HG03135 (cell line): ENCODE measurements at regions not wholly inside any gene's neighbourhood (a gene's known extent, or its start where the extent isn't known, plus 50 kb on each side); places are given as distances from the start of the nearest gene placed in this dataset.

Source experiments
- ATAC-seq: cut with Tn5 transposase; IDR thresholded peaks from one replicate; pipeline ENCODE4 v1.9.1; 2021; ENCODE audit warnings: mild to moderate bottlenecking, moderate library complexity; ENCODE audit not compliant: unreplicated experiment

GRCh38 chr2:12507295-12507694 is 209.4 kb upstream of the TRIB2 start:
- ATAC-seq: peak; percentile 82

GRCh38 chr2:12510070-12510469 is 206.7 kb upstream of the TRIB2 start:
- no peak for ATAC-seq

GRCh38 chr2:12513339-12513738 is 203.4 kb upstream of the TRIB2 start:
- no peak for ATAC-seq

GRCh38 chr2:12514168-12514567 is 202.6 kb upstream of the TRIB2 start:
- no peak for ATAC-seq

- no peak for ATAC-seq
Observed at GRCh38 chr2:12514631-12515437, 201.9 kb upstream of the TRIB2 start.

- no peak for ATAC-seq
Observed at GRCh38 chr2:12515871-12516270, 200.9 kb upstream of the TRIB2 start.

- no peak for ATAC-seq
Observed at GRCh38 chr2:12533337-12534005, 183.3 kb upstream of the TRIB2 start.

GRCh38 chr2:12534646-12535263 is 182.0 kb upstream of the TRIB2 start:
- ATAC-seq: no peak

- ATAC-seq: no peak
Observed at GRCh38 chr2:12536976-12537375, 179.8 kb upstream of the TRIB2 start.

- no peak for ATAC-seq
Observed at GRCh38 chr2:12538138-12538694, 178.5 kb upstream of the TRIB2 start.

GRCh38 chr2:12539336-12539735 is 177.4 kb upstream of the TRIB2 start:
- ATAC-seq: no peak

- no peak for ATAC-seq
Observed at GRCh38 chr2:12539776-12540562, 176.8 kb upstream of the TRIB2 start.

- ATAC-seq: no peak
Observed at GRCh38 chr2:12543076-12543977, 173.4 kb upstream of the TRIB2 start.

GRCh38 chr2:12543978-12544558 is 172.7 kb upstream of the TRIB2 start:
- peak; percentile 74 for ATAC-seq

GRCh38 chr2:12547566-12548170 is 169.1 kb upstream of the TRIB2 start:
- no peak for ATAC-seq

GRCh38 chr2:12548906-12549305 is 167.8 kb upstream of the TRIB2 start:
- ATAC-seq: no peak

- no peak for ATAC-seq
Observed at GRCh38 chr2:12549641-12550040, 167.1 kb upstream of the TRIB2 start.

- ATAC-seq: no peak
Observed at GRCh38 chr2:12552092-12552491, 164.6 kb upstream of the TRIB2 start.
